ENCODE measurements at regions not wholly inside any gene's neighbourhood (a gene's known extent, or its start where the extent isn't known, plus 50 kb on each side); places are given as distances from the start of the nearest gene placed in this dataset.
"Not testable (repeated sequence)": the region's sequence is repeated elsewhere in the genome, so short reads cannot be mapped to it uniquely, and the experiment has no call there.

DNA sequence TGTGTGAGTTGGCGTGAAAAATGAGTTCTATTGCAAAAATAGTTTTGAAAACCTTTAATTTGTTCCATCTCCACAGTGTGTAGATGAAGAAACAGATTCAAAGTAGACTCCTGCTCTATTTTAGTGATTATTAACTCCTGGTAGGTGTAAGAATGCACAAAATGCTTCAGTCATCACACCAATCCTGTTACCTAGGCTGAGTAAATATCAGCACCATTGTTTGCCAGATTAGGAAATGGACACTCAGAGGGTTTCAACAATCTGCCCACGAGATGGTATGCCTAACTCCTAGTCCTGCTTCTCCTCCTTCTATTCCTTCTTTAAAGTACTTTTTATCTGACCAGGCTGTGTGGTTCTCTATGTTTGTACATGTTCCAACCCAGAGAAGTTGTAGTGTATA lies 108.9 kb upstream of the AHI1 start:
- DNase-seq = no peak

DNA sequence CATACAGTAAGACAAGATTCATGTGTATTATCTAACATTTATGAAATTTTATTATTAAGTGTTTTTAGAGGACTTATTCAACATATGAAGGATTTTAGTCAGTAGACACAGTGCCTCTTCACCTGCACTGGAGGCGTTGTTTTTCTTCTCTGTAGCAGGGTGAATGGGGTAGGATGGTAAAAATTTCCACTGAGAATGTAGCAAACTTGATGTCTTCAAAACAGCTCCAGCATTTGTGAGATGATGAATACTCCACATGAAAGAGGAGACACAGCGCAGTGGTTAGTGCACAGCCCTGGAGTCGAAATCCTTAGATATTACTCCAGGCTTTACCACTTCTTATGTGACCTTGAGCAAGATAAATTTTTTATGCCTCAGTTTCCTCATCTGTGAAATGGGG lies 110.5 kb upstream of the AHI1 start:
- DNase-seq = no peak

DNA sequence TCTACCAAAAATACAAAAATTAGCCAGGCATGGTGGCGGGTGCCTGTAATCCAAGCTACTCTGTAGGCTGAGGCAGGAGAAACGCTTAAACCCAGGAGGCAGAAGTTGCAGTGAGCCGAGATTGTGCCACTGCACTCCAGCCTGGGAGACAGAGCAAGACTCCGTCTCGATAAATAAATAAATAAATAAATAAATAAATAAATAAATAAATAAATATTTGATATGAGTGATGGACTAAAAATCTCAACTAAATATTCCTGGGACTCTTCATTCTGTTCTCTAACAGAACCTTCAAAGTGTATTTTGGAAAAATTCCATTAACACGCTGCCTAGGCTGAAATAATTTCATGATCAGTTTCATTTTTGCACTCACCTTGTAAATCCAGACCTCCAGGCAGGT lies 112.7 kb upstream of the AHI1 start:
- DNase-seq = not testable (repeated sequence)

DNA sequence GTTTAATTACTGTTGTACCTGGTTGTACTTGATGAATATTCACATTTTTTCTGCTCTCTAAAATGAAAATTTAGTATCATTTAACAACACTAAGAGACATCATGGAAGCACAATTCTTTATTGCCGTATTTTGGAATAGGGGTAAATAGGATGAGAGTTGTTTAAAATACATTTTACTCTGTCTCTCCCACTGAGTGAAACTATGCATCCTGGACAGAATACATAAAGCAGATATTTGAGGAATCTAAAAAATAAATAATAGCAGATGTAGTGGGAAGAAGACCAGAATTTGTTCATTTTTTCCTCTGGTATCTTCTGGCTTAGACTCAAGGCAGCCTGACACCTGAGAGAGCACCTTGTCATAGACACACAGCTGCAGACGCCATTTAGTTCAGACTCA lies 119.1 kb upstream of the AHI1 start:
- no peak for DNase-seq

DNA sequence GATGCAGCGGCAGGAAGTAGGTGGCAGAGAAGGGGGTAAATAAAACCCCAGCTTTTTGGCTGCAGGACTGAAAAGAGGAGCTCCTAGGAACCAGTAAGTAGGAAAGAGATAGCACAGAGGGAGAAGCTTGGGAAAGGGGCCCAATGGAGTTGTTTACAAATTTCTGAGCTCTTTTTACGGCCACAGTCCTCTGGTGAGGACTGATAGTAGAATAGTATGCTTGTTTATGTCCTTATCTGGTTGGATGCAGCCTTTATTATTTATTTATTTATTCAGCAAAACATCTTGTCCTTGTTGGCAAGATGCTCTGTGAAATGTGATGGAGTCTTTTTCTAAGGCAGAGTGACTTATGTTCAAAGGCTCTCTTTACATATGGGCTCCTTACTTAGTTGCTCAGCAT lies 119.7 kb upstream of the AHI1 start:
- DNase-seq = no peak

DNA sequence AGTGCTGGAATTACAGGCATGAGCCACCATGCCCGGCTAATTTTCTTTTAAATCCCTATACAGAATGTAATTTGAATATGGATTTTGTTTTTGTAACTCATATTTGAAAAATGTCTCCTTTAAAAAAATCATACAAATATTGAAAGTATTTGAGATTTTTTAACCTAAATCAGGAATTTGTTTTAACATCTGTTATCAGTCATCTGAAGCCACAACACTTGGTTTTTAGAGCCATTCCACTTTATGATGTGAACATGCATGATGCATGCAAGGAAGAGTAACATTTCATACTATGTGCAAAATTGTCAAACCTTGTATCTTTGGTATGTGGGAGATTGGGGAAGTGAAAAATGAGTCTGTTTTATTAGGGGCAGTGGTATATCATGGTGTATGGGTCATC lies 124.5 kb upstream of the AHI1 start:
- DNase-seq = no peak

DNA sequence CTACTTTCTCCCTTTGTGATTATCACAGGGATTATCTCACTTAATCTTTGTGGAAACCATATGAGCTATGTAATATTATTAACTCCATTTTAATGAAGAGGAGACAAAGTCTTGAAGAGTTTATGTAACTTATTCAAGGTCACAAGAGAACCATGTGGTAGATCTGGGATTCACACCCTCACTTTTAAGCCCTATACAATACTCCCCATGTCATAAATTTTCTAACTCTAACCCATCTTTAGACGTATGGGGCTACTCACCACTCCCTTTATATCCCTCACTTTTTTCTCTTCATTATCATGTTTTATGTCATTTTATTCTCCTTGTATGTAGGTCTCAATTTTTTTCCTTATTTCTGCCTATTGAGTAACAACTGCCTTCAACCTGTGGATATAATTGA lies 126.4 kb upstream of the AHI1 start:
- no peak for DNase-seq

DNA sequence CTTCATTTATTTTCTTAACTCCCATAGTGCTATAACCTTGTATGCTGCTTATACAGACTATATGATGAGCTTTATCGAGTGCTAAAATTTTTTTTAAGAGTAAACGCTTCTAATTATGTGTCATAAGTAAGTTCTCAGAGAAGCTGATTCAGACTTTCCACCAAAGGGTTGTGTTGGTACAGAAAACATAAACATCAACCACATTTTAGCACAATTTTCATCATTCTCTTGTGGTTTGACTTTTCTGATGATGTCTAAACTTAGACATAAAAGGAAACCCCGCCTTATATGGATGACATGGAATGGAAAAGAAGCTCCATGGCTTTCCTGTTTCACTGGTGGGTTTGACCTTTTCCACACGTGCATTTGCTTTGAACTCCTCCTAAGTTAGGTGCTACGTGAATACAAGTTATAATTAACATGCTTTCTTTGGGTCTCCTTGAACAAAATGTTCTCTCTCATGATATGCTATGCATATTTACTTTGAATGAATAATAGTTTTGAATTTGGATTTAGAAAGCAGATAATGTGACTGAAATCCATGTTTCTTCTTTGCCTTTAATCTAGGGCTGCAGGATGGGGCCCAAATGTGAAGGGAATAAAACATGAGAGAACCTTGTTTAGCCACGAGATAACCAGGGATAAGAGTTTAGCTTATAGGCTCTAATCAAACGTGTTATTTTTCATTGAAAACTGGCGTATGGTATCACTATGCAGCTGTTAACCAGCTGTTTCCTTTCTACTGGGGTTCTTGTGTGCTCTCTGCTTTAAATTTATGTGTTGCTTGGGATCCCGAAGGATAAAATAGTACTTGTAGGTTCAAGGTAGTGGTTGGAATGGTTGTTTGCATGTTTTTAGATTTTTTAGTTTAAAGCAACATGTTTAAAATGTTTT lies 127.1 kb upstream of the AHI1 start:
- DNase-seq = no peak

DNA sequence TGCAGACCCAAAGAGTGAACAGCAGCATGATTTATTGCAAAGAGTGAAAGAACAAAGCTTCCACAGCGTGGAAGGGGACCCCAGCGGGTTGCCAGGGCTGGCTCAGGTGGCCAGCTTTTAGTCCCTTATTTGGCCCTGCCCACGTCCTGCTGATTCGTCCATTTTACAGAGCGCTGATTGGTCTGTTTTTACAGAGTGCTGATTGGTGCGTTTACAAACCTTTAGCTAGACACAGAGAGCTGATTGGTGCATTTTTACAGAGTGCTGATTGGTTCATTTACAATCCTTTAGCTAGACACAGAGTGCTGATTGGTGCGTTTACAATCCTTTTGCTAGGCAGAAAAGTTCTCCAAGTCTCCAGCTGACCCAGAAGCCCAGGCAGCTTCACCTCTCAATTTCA lies 128.5 kb upstream of the AHI1 start:
- DNase-seq = not testable (repeated sequence)

DNA sequence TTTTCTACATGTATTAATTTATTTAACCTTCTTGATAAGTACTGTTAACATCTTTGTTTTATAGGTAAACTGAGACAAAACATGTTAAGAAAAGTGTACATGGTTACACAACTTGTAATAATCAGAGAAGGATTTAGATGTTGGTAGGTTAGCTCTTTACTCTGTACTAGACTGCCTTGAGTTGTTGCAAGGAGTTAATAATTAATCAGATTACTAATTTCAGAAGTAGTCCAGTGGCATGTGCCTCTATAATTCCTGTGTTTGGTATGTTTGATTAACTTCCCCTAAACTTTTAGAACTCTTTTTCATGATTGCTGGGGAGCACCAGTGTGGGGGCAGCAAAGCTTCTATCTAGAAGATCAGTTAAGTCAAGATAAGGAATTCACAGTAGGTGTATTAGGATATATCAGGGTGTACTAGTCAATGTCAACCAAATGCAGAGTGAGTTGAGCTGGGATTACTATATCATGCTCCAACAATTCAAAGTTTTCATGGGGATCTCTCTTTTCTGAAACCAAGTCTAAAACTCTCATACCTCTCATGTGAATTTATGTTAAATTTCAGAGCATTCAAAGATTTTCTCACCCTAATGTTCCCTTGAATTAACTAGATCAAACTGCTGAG lies 129.7 kb upstream of the AHI1 start:
- DNase-seq = no peak

DNA sequence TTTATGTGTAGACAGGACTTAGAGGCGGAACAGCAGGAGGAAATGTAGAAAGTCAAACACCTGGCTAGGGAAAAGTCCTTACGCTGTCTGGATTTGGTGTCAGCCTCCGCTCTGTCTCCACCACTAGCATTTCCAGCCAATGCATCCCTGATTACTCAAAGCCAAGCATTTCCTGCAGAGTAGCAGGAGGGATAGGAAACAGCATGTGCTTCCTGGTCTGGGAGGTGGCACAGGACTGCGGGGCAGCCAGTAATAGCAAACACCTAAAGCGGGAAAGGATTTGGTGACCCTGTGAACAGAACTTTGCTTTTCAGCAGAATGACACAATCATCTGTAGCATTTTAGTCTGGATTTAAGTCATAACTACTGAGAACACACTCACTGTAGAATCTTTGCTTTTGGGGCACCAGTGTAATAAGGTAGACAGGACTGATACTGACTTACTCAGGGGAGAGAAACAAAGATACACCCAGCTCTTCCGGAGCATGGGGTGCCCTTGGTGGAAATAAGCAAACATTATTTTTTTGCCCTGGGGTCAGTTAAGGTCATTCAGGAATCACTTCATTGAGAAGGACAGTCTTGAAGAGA lies 133.3 kb upstream of the AHI1 start:
- no peak for DNase-seq

DNA sequence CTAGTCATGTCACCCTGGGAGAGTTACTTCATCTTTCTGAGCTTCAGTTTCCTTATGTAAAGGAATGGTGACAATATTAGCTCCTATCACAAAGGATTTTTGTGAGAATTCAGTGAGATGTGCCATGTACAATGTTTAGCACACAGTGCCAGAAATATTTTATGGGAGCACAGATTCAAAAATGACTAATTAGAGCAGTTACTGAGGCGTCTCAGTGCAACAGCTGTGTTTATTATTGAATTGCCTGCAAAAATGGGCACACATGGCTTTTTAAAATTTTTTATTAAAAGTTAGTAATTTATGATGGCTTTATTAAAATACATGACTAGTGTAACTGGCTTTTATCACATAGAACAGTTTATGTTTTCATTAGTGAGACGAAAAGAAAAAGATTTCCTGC lies 134.3 kb upstream of the AHI1 start:
- no peak for DNase-seq

DNA sequence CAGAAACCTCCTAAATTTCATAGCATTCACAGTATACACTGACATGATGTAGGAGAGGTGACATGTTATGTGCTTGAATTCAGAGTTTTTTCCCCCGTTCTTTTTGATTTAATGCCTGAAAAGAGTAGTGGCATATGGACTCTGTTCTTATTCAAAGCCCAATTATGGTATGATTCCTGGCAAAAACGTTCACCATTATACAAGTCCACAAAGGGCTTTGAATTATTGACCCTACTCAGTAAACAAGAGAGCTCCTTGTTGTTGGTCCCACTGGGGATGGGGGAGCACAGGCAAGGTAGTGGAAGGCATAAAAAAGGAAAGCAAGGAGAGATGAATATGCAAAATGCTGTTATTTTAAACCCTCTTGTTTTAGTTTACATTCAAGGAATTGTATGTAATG lies 136.0 kb upstream of the AHI1 start:
- no peak for DNase-seq

DNA sequence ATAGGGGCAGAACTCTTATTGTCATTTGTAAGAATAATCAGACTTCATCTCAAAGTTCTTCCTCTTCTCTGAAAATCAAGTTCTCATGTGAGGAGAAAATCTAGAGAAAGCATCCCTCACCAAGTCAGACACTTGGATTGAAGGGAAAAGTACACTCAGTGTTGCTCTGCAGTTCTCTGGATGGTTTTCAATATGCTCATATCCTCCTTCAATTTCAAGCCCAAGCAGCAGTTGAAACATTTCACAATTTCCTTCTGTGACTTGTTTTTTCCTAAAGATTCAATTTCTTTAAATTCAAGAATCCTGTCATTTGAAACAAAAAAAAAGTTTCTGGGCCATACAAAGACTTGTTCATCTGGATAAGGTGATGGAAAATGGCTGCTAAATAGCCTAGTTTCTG lies 140.2 kb upstream of the AHI1 start:
- no peak for DNase-seq

DNA sequence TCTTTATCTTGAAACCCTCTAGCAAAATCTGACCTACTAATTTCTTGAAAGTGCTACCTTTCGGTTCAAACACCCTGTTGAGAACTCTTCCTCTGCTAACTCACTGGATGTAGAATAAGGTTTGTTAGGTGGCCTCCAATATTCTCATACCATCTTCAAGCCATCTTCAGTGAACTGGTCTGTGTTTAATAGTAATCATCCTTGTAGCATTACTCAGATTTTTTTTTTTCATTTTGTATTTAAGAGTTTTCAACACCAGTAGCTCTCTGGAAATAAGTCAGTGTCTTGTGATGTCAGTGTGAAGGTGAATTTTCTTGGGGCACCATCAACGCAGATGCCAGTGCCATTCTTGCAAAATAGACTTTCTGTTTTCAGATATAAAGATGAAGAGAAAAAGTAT lies 140.6 kb upstream of the AHI1 start:
- no peak for DNase-seq

DNA sequence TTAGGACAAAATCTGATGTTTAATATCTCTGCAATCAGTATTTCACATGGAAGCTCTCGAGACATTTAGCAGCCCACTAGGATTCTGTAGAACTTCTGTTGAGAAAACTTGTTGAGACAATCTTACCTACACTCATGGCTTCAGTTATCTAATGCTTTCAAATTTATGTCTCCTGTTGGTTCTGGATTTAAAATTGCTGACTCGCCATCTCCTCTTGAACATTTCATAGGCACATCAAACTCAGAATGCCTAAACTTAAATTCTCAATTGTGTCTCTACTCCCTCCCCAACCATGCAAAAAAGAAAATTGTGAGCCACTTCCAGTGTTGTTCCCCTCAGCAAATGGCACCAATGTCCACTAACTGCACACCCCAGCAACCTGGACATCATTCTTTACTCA lies 142.5 kb upstream of the AHI1 start:
- DNase-seq = no peak

DNA sequence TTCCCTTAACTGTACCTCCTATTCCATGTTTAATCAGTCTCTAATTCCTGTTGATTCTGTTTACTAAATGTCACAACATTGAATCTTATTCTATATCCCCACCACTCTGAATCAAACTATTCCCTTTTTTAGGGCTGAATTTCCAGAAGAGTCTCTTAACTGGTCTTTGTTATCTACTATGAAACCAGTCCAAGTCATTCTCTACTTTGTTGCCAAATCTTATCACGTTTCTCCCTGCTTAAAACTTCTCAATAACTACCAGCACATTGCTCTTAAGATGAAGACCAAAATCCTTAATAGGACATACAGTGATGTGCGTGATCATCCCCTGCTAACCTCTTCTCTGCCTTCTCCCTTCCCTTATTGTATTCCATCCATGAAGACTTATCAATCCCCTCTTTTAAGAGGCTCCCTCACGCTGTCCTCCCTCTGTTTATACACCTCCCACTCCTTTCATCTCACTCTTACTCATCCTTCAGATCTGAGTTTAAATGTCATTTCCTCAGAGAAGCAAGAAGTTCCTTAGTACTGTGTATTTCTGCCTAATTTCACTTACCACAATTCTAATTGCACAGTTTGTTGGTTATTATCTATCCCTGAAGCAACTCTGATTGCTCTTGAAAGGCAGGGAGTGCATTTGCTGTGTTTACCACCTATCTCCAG lies 143.0 kb upstream of the AHI1 start:
- no peak for DNase-seq

DNA sequence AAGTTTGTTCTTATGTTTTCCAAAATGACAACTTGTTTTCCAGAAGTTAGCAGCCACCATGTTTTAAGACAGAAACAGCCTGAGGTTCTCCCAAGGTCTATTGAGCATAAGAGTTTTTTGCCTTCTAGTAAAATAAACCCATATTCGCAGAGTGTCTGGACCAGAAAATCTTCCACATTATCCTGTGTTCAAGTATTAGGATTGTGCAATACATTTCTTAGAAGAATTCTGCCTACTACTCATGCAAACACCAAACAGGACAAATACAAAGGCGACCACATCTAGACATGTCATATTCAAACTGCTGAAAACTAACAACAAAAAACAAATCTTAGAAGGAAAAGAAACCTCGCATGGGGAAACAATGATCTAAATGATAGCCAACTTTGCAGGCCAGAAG lies 145.4 kb upstream of the AHI1 start:
- no peak for DNase-seq

DNA sequence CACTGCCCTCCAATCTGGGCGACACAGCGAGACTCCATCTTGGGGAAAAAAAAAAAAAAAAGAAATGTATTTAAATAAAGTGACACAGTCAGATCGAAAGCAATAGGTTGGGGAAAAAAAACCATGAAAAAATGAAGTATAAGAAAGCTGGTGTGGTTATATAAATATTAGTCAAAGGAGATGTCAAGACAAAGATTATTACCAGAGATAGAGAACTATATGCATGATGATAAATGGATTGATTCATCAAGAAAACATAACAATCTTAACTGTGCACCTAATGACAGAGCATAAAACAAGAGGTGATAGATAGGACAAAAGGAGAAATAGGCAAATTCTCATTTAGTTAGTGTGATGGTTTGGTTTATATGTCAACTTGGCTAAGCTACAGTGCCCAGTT lies 146.9 kb upstream of the AHI1 start:
- no peak for DNase-seq

DNA sequence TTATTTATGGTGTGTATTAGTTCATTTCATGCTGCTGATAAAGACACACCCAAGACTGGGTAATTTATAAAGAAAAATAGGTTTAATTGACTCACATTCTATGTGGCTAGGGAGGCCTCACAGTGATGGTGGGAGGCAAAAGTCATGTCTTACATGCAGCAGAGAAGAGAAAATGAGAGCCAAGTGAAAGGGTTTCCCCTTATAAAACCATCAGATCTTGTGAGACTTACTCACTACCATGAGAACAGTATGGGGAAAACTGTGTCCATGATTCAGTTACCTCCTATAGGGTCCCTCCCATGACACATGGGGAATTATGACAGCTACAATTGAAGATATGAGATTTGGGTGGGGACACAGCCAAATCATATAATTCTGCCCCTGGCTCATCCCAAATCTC lies 150.0 kb upstream of the AHI1 start:
- DNase-seq = peak; percentile 42

DNA sequence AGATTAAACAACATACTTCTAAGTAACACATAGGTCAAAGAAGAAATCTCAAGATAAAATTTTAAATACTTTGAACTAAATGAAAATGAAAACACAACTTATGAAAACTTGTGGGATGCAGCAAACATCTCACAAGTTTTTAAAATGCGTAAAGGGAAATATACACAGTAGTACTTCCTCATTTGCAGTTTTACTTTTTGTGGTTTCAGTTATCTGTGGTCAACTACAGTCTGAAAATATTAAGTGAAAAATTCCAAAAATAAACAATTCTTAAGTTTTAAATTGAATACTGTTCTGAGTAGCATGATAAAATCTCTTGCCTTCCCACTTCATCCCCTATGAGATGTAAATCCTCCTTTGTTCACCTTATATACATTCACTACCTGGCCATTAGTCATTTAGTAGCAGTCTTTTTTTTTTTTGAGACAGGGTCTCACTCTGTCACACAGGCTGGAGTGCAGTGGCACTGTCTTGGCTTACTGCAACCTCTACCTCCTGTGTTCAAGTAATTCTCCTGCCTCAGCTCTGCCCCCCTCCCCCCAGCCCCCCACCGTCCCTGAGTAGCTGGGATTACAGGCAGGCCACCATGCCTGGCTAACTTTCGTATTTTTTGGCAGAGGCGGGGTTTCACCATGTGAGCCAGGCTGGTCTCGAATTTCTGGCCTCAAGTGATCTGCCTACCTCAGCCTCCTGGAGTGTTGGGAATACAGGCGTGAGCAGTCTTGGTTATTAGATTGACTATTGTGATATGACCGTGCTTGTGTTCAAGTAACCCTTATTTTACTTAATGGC lies 154.6 kb upstream of the AHI1 start:
- DNase-seq = peak; percentile 63

DNA sequence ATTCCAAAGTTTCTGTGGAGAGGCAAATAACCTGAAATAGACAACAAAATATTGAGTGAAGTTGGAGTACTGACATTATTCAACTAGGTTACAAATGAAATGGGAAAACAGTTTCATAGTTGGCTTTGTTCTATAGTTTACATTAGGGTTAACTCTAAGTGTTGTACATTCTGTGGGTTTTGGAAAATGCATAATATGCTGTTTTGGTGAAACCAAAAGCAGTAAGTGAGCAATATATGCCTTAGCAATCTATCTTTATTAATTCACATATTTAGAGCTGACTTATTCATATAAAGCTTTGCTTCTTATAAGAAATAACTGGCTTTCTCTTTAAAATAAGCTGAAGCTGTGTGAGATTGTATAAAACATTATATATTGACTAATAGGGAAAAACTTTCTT lies 157.5 kb upstream of the AHI1 start:
- no peak for DNase-seq

DNA sequence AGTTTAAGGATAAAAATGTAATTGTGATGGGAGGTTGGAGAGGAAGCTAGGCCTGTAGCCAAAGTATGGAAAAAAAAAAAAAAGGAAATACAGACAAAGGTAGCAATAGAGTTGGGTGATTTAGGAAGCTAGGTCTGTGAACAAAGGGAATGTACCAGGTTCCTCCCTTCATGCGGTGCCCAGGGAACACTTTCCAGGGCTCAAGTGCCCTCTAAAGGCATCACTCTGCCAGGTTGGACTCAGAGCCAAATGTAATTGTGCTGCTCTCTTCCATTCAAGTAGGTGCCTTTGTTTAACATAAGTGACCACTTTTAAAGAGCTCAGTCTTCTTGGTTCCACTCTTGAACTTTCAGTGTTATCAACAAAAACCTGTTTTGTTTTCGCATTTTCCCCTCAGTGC lies 159.7 kb upstream of the AHI1 start:
- no peak for DNase-seq
